GM12891 (cell line): ENCODE measurements at regions not wholly inside any gene's neighbourhood (a gene's known extent, or its start where the extent isn't known, plus 50 kb on each side); places are given as distances from the start of the nearest gene placed in this dataset.

Source experiments
- DNase-seq: peaks from one replicate; pipeline ENCODE4 v3.0.0; 2011; ENCODE audit warnings: low spot score; ENCODE audit not compliant: insufficient read length
- FAIRE-seq: peaks from 2 replicates; lab custom pipeline; 2011; peaks lifted over from hg19 to GRCh38; lab: Jason Lieb, UNC
- PAX5 ChIP-seq: IDR thresholded peaks from 2 replicates; pipeline ENCODE4 v1.6.1; 2011; ENCODE audit warnings: low read length, moderate library complexity, mild to moderate bottlenecking; ENCODE audit not compliant: insufficient read depth, severe bottlenecking
- POLR2A ChIP-seq: IDR thresholded peaks from 2 replicates; pipeline ENCODE4 v1.6.1; 2011; ENCODE audit warnings: low read depth, low read length, control low read depth
- POLR2AphosphoS5 ChIP-seq: IDR thresholded peaks from 2 replicates; pipeline ENCODE4 v1.6.1; 2011; ENCODE audit warnings: low read depth, low read length, control low read depth
- POU2F2 ChIP-seq: IDR thresholded peaks from 2 replicates; pipeline ENCODE4 v1.6.1; 2011; ENCODE audit warnings: low read depth, mild to moderate bottlenecking, control low read depth, low read length, moderate library complexity
- SPI1 ChIP-seq: IDR thresholded peaks from 2 replicates; pipeline ENCODE4 v1.6.1; 2011; ENCODE audit warnings: low read depth, low read length, control low read depth
- TAF1 ChIP-seq: IDR thresholded peaks from 2 replicates; pipeline ENCODE4 v1.6.1; 2011; ENCODE audit warnings: low read depth, low read length, control low read depth

- FAIRE-seq (no peak), DNase-seq (no peak)
- no peak for TF ChIP-seq PAX5
- TF ChIP-seq POLR2AphosphoS5: no peak
- TF ChIP-seq POLR2A: no peak
- no peak for TF ChIP-seq POU2F2
- no peak for TF ChIP-seq TAF1
- TF ChIP-seq SPI1: no peak
Measured at GRCh38 chr13:33464345-33464744, 178.8 kb upstream of the STARD13 start.

- no peak for FAIRE-seq
- no peak for TF ChIP-seq SPI1
- no peak for TF ChIP-seq POU2F2
- TF ChIP-seq TAF1: no peak
- TF ChIP-seq POLR2A: no peak
- TF ChIP-seq PAX5: no peak
- no peak for TF ChIP-seq POLR2AphosphoS5
- no peak for DNase-seq
Measured at GRCh38 chr13:33466262-33466661, 180.7 kb upstream of the STARD13 start.

GRCh38 chr13:33467556-33467955, 182.0 kb upstream of the STARD13 start:
- no peak for TF ChIP-seq SPI1
- TF ChIP-seq POLR2AphosphoS5: no peak
- no peak for TF ChIP-seq PAX5
- TF ChIP-seq POU2F2: no peak
- no peak for TF ChIP-seq POLR2A
- no peak for TF ChIP-seq TAF1
- DNase-seq (no peak), FAIRE-seq (no peak)

GRCh38 chr13:33471204-33471603, 185.6 kb upstream of the STARD13 start:
- no peak for DNase-seq
- TF ChIP-seq POLR2AphosphoS5 (no peak), POLR2A (no peak), SPI1 (no peak), POU2F2 (no peak), PAX5 (no peak), TAF1 (no peak)
- FAIRE-seq: no peak

GRCh38 chr13:33472446-33472845, 186.9 kb upstream of the STARD13 start:
- TF ChIP-seq TAF1: no peak
- no peak for DNase-seq
- FAIRE-seq: no peak

GRCh38 chr13:33479105-33479504, 193.6 kb upstream of the STARD13 start:
- DNase-seq: no peak
- FAIRE-seq: no peak
- TF ChIP-seq PAX5 (no peak), TAF1 (no peak)

- FAIRE-seq (no peak), DNase-seq (no peak)
- TF ChIP-seq POU2F2 (no peak), POLR2AphosphoS5 (no peak), PAX5 (no peak), POLR2A (no peak)
Measured at GRCh38 chr13:33480561-33480960, 195.0 kb upstream of the STARD13 start.

- no peak for DNase-seq
- no peak for FAIRE-seq
- TF ChIP-seq POLR2A (no peak), TAF1 (no peak), SPI1 (no peak), POLR2AphosphoS5 (no peak), POU2F2 (no peak), PAX5 (no peak)
Measured at GRCh38 chr13:33483471-33483870, 197.9 kb upstream of the STARD13 start.

GRCh38 chr13:33485247-33485646, 199.7 kb upstream of the STARD13 start:
- no peak for FAIRE-seq

GRCh38 chr13:33487575-33488243, 202.2 kb upstream of the STARD13 start:
- peak; percentile 75 for FAIRE-seq
- peak; percentile 8 for DNase-seq
- TF ChIP-seq POLR2AphosphoS5 (no peak), SPI1 (peak; percentile 36; the same call in 1 of the 2 replicates), POU2F2 (no peak)

More at GRCh38 chr13:33485247-33485646, 199.7 kb upstream of the STARD13 start:
- no peak for DNase-seq
- no peak for TF ChIP-seq TAF1
- TF ChIP-seq POLR2A: no peak
- TF ChIP-seq PAX5: no peak
- TF ChIP-seq POU2F2: no peak
- no peak for TF ChIP-seq SPI1
- TF ChIP-seq POLR2AphosphoS5: no peak
